Peyer's patch (tissue), 4 donors: ENCODE measurements at regions not wholly inside any gene's neighbourhood (a gene's known extent, or its start where the extent isn't known, plus 50 kb on each side); places are given as distances from the start of the nearest gene placed in this dataset.

Experiments used
- CTCF ChIP-seq, 6 experiments: fragments of 450-650 bp in 4 of 6; fragments of 200-600 bp in 2 of 6; sonication (generic) in 1 of 6; IDR thresholded peaks; one replicate each; pipeline ENCODE4 v1.5.1; 2017 to 2019; ENCODE audit warnings: antibody characterized with exemption in 6 of 6, mild to moderate bottlenecking in 3 of 6, moderate library complexity in 1 of 6
- POLR2A ChIP-seq, 2 donors: fragments of 450-650 bp; IDR thresholded peaks; one replicate each; pipeline ENCODE4 v1.5.1; 2017; ENCODE audit warnings: antibody characterized with exemption in 2 of 2, mild to moderate bottlenecking in 2 of 2, moderate library complexity in 2 of 2

GRCh38 chr7:110095372-110096052 lies 995.4 kb upstream of the LRRN3 start:
- TF ChIP-seq CTCF (IDR thresholded peaks at IDR 0.05) (no peak), POLR2A (IDR thresholded peaks at IDR 0.05) (no peak)
